Gastroesophageal sphincter (tissue), 3 donors: ENCODE measurements at regions not wholly inside any gene's neighbourhood (a gene's known extent, or its start where the extent isn't known, plus 50 kb on each side); places are given as distances from the start of the nearest gene placed in this dataset.

Experiments
- CTCF ChIP-seq, 4 experiments: fragments of 200-600 bp in 2 of 4; fragments of 450-650 bp in 2 of 4; sonication (generic) in 1 of 4; IDR thresholded peaks; one replicate each; pipeline ENCODE4 v1.5.1; 2017 to 2019; ENCODE audit warnings: antibody characterized with exemption in 4 of 4, mild to moderate bottlenecking in 2 of 4, moderate library complexity in 2 of 4
- EP300 ChIP-seq: sonication (generic); formaldehyde crosslinking; IDR thresholded peaks from one replicate; pipeline ENCODE4 v1.6.1; 2017; ENCODE audit warnings: antibody characterized with exemption, mild to moderate bottlenecking
- POLR2A ChIP-seq, 2 donors: fragments of 450-650 bp; IDR thresholded peaks; one replicate each; pipeline ENCODE4 v1.6.1; 2017; ENCODE audit warnings: antibody characterized with exemption in 2 of 2, mild to moderate bottlenecking in 2 of 2, moderate library complexity in 1 of 2
- POLR2AphosphoS5 ChIP-seq: sonication (generic); formaldehyde crosslinking; IDR thresholded peaks from one replicate; pipeline ENCODE4 v1.6.1; 2017; ENCODE audit warnings: antibody characterized with exemption

GRCh38 chr2:206220997-206221396 is 53.5 kb upstream of the ZDBF2 start:
- TF ChIP-seq CTCF (IDR thresholded peaks at IDR 0.05), result no peak
- no peak for TF ChIP-seq POLR2AphosphoS5
- no peak for TF ChIP-seq EP300
- TF ChIP-seq POLR2A (IDR thresholded peaks at IDR 0.05), result no peak
